ENCODE measurements at regions not wholly inside any gene's neighbourhood (a gene's known extent, or its start where the extent isn't known, plus 50 kb on each side); places are given as distances from the start of the nearest gene placed in this dataset.

GRCh38 chr12:4822572-4822971, 87.1 kb upstream of the KCNA1 start:
- Histone ChIP-seq H3K36me3 (ENCODE audit: control insufficient read depth in 4 of 4, insufficient read depth in 4 of 4, low read length in 4 of 4) (no peaks in the 10 kb centered on the region), H3K4me1 (ENCODE audit: control insufficient read depth in 5 of 5, insufficient read depth in 5 of 5, low read length in 5 of 5) (no peaks in the 10 kb centered on the region), H3K9ac (ENCODE audit: insufficient read depth in 1 of 2, low read length in 2 of 2) (no peak overlapping the region), H3K9me3 (ENCODE audit: control insufficient read depth in 4 of 4, insufficient read depth in 3 of 4, low read length in 3 of 4) (no peaks in the 10 kb centered on the region), H3K27ac (ENCODE audit: low read depth in 1 of 2, low read length in 1 of 2) (no peak overlapping the region), H3K4me3 (no peak overlapping the region), H3K27me3 (ENCODE audit: control insufficient read depth in 3 of 3, insufficient read depth in 3 of 3, low read length in 2 of 3) (peaks cover 0 to 20% (median 2%) of the 10 kb centered on the region in 3 donors)
- WGBS, 2 donors: 86 to 92% methylated on average over 11 of the region's 11 CpGs
- TF ChIP-seq, protein P1, sequence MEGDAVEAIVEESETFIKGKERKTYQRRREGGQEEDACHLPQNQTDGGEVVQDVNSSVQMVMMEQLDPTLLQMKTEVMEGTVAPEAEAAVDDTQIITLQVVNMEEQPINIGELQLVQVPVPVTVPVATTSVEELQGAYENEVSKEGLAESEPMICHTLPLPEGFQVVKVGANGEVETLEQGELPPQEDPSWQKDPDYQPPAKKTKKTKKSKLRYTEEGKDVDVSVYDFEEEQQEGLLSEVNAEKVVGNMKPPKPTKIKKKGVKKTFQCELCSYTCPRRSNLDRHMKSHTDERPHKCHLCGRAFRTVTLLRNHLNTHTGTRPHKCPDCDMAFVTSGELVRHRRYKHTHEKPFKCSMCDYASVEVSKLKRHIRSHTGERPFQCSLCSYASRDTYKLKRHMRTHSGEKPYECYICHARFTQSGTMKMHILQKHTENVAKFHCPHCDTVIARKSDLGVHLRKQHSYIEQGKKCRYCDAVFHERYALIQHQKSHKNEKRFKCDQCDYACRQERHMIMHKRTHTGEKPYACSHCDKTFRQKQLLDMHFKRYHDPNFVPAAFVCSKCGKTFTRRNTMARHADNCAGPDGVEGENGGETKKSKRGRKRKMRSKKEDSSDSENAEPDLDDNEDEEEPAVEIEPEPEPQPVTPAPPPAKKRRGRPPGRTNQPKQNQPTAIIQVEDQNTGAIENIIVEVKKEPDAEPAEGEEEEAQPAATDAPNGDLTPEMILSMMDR (IDR thresholded peaks at IDR 0.05; ENCODE audit: control extremely low read depth, extremely low read depth): no peak
- no peak for ATAC-seq (ENCODE audit: insufficient read depth, low FRiP score)
- DNase-seq: no peak

DNA sequence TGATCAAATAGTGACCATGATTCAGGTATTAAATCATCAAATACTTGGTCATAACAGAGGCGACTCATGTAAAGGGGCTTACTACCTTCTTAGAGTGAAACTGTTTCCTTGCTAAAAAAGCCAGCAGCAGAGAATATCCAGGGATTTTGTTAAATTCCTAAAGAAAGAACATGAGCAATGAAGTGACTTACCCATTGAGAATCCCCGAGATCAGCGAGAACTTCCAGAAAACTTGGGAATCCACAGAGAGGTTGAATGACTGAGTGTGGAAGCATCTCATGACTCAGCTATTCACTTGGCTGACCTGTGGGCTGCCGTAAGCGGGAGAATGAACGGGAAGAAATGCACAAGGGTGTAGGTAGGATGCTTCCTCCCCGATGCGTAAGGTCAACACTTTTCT, 85.3 kb upstream of the KCNA1 start:
- Histone ChIP-seq H3K36me3 (ENCODE audit: control insufficient read depth in 4 of 4, insufficient read depth in 4 of 4, low read length in 4 of 4) (no peaks in the 10 kb centered on the region), H3K9ac (ENCODE audit: insufficient read depth in 1 of 2, low read length in 2 of 2) (no peak overlapping the region), H3K27ac (ENCODE audit: low read depth in 1 of 2, low read length in 1 of 2) (no peak overlapping the region), H3K4me3 (no peak overlapping the region), H3K27me3 (ENCODE audit: control insufficient read depth in 3 of 3, insufficient read depth in 3 of 3, low read length in 2 of 3) (peaks cover 0 to 17% (median 2%) of the 10 kb centered on the region in 3 donors), H3K9me3 (ENCODE audit: control insufficient read depth in 4 of 4, insufficient read depth in 3 of 4, low read length in 3 of 4) (no peaks in the 10 kb centered on the region), H3K4me1 (ENCODE audit: control insufficient read depth in 5 of 5, insufficient read depth in 5 of 5, low read length in 5 of 5) (no peaks in the 10 kb centered on the region)
- TF ChIP-seq, protein P1 (IDR thresholded peaks at IDR 0.05; ENCODE audit: control extremely low read depth, extremely low read depth): no peak
- 93% methylated on average over 8 of the region's 8 CpGs for WGBS, 2 donors
- DNase-seq: no peak
- no peak for ATAC-seq (ENCODE audit: insufficient read depth, low FRiP score)

DNA sequence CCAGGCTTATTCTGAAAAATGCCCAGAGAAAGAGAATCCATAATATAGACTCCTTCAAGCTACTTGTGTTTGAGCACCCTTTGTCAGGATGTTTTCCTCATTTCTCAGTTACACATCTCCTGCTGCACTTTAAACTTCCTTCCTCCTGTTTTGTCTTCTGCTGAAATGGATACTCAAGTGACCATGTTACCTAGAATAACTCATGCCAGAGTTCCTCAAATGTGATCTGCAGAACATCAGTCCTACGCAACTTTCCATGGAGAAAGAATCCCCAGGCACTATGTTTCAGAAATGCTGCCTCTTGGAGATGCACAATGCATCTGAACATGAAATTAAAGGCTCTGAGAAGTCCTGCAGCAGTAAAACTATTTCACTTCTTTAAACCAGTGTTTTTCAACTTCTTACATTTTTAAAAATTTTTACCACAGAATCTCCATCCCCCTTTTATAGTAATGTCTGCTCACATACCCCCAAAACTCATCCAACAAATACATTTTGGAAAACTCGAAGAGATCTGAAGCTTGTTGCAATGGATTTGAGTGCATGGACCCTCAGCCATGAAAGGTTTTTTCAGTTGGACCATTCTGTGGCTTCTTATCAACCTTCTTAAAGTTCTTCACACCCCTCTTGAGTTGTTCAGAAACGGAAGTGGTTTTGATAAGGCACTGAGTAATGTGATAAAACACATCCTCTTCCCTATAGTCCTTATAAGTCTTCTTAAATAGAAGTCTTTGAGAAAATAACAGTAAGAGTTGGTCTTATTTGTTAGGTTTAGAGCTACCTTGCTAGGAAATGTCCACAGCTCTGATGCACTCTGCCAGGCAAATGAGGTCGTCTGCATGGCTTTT, 84.5 kb upstream of the KCNA1 start:
- peaks cover 0 to 24% (median 2%) of the 10 kb centered on the region in 3 donors for H3K27me3 ChIP-seq (ENCODE audit: control insufficient read depth in 3 of 3, insufficient read depth in 3 of 3, low read length in 2 of 3)

More for the DNA sequence above, 84.5 kb upstream of the KCNA1 start:
- no peaks in the 10 kb centered on the region for H3K36me3 ChIP-seq (ENCODE audit: control insufficient read depth in 4 of 4, insufficient read depth in 4 of 4, low read length in 4 of 4)
- DNase-seq (no peak), ATAC-seq (ENCODE audit: insufficient read depth, low FRiP score) (no peak)
- peaks cover 0 to 3% (median 0%) of the 10 kb centered on the region in 5 donors for H3K4me1 ChIP-seq (ENCODE audit: control insufficient read depth in 5 of 5, insufficient read depth in 5 of 5, low read length in 5 of 5)
- no peaks in the 10 kb centered on the region for H3K9me3 ChIP-seq (ENCODE audit: control insufficient read depth in 4 of 4, insufficient read depth in 3 of 4, low read length in 3 of 4)
- WGBS, 2 donors: 27 to 49% methylated on average over 4 of the region's 4 CpGs
- no peak overlapping the region for H3K9ac ChIP-seq (ENCODE audit: insufficient read depth in 1 of 2, low read length in 2 of 2)
- no peak overlapping the region for H3K4me3 ChIP-seq
- TF ChIP-seq, protein P1 (IDR thresholded peaks at IDR 0.05; ENCODE audit: control extremely low read depth, extremely low read depth): no peak
- H3K27ac ChIP-seq (ENCODE audit: low read depth in 1 of 2, low read length in 1 of 2): no peak overlapping the region

Data from lung (tissue), 11 donors.